ENCODE measurements at regions not wholly inside any gene's neighbourhood (a gene's known extent, or its start where the extent isn't known, plus 50 kb on each side); places are given as distances from the start of the nearest gene placed in this dataset.

DNA sequence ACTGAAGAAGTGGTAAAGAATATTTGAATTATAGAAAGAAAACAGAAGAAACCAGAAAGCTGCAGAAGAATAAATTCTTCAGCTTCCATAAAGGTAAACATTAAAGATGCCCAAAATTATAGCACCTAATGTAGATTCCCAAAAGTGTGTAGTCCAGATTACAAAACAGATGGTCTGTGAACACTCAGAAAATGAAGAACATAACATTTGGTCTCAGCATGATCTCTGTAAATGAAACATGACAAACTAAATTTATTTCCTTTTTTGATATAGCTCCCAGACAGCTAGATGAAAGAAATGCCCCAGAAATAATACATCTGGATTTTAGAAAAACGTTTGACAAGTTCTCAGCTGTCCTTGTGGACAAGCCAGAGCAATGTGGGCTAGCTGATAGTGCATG lies 794.2 kb upstream of the NXPH2 start:
- TF ChIP-seq, protein P1, sequence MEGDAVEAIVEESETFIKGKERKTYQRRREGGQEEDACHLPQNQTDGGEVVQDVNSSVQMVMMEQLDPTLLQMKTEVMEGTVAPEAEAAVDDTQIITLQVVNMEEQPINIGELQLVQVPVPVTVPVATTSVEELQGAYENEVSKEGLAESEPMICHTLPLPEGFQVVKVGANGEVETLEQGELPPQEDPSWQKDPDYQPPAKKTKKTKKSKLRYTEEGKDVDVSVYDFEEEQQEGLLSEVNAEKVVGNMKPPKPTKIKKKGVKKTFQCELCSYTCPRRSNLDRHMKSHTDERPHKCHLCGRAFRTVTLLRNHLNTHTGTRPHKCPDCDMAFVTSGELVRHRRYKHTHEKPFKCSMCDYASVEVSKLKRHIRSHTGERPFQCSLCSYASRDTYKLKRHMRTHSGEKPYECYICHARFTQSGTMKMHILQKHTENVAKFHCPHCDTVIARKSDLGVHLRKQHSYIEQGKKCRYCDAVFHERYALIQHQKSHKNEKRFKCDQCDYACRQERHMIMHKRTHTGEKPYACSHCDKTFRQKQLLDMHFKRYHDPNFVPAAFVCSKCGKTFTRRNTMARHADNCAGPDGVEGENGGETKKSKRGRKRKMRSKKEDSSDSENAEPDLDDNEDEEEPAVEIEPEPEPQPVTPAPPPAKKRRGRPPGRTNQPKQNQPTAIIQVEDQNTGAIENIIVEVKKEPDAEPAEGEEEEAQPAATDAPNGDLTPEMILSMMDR (conservative IDR thresholded peaks at IDR 0.05; ENCODE audit: low read length) = no peak
- no peak for TF ChIP-seq EZH2phosphoT487 (IDR thresholded peaks at IDR 0.05; ENCODE audit: borderline replicate concordance)
